ENCODE measurements at regions not wholly inside any gene's neighbourhood (a gene's known extent, or its start where the extent isn't known, plus 50 kb on each side); places are given as distances from the start of the nearest gene placed in this dataset.

DNA sequence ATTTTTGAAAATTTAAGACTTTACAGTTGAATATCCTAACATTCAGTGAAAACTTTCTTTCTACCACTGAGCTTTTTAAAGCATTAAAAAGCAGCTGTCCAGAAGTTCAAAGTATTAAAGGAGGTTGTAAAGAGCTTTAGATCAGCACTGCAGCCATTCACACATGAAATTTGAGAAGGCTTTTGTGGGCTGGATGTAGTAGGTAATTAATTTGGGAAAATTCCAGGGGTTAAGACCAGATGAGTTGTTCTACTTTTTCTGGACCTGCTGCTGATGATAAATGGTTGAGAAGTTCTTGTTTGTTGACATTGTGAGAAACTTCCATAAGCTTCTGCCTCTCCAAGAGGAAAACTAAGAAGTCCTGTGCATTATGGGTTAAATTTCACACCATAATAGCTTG is 1779.6 kb upstream of the PRR20A start:
- TF ChIP-seq ZNF565 (CRISPR knock-in tag; conservative IDR thresholded peaks at IDR 0.05; ENCODE audit: low read depth) (no peak), CREB5 (CRISPR knock-in tag; IDR thresholded peaks at IDR 0.05; ENCODE audit: low read depth) (no peak)
